Lower leg skin (tissue), 4 donors: ENCODE measurements at regions not wholly inside any gene's neighbourhood (a gene's known extent, or its start where the extent isn't known, plus 50 kb on each side); places are given as distances from the start of the nearest gene placed in this dataset.
"Not testable (repeated sequence)": the region's sequence is repeated elsewhere in the genome, so short reads cannot be mapped to it uniquely, and the experiment has no call there.

ENCODE experiments used
- DNase-seq, 2 donors: peaks; one replicate each; pipeline ENCODE4 v3.0.0-alpha.2; 2019; ENCODE audit warnings: low spot score in 2 of 2
- H3K4me3 ChIP-seq: fragments of 200-600 bp; sonication (generic); 2 replicates; pipeline ENCODE4 v1.5.1; 2017; ENCODE audit warnings: mild to moderate bottlenecking, low read depth; ENCODE audit not compliant: poor library complexity, severe bottlenecking
- POLR2A ChIP-seq, 2 donors: fragments of 450-650 bp; IDR thresholded peaks; one replicate each; pipeline ENCODE4 v1.6.1; 2016 to 2017; ENCODE audit warnings: antibody characterized with exemption in 2 of 2, mild to moderate bottlenecking in 1 of 2, moderate library complexity in 1 of 2
- WGBS, 2 donors: methylation state at CpG; one replicate each; pipeline ENCODE4 v1.1.5; 2018; 5-methylcytosine and 5-hydroxymethylcytosine counted together
- intact Hi-C: fragments of 100-400 bp; cut with DNase I; formaldehyde crosslinking; loops from one replicate; pipeline ENCODE4 v1.15.0; 2023; ENCODE audit warnings: low total_unique reads
- TF ChIP-seq, protein P1 (sequence below), 3 donors: fragments of 450-650 bp; IDR thresholded peaks; one replicate each; pipeline ENCODE4 v1.5.1; 2016; ENCODE audit warnings: antibody characterized with exemption in 3 of 3, mild to moderate bottlenecking in 3 of 3, moderate library complexity in 2 of 3

DNA sequence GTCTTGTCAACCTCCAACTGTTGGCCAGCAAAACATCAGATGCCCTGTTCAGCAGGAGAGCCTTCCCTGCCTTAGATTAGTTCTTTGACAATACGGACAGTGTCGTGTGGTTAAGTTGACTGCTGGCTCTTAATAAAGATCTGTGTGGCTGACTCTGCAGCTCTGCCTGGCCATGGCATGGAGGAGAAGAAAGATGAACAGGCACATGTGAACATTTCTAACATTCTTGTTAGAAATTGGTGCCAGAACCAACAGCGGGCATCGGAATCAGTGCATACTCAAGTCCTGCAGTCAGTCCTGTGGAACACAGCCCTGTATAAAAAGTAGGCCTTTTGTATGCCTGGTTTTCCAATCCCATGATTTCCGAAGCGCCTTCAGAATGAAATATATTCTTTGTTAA is 455.6 kb downstream of the POM121L12 start:
- 94 to 95% methylated on average over 6 of the region's 6 CpGs for WGBS, 2 donors
- TF ChIP-seq, protein P1, sequence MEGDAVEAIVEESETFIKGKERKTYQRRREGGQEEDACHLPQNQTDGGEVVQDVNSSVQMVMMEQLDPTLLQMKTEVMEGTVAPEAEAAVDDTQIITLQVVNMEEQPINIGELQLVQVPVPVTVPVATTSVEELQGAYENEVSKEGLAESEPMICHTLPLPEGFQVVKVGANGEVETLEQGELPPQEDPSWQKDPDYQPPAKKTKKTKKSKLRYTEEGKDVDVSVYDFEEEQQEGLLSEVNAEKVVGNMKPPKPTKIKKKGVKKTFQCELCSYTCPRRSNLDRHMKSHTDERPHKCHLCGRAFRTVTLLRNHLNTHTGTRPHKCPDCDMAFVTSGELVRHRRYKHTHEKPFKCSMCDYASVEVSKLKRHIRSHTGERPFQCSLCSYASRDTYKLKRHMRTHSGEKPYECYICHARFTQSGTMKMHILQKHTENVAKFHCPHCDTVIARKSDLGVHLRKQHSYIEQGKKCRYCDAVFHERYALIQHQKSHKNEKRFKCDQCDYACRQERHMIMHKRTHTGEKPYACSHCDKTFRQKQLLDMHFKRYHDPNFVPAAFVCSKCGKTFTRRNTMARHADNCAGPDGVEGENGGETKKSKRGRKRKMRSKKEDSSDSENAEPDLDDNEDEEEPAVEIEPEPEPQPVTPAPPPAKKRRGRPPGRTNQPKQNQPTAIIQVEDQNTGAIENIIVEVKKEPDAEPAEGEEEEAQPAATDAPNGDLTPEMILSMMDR (IDR thresholded peaks at IDR 0.05), result no peak
- TF ChIP-seq POLR2A (IDR thresholded peaks at IDR 0.05), result no peak
- intact Hi-C loops, result no loop called here
- H3K4me3 ChIP-seq, result no peak overlapping the region
- DNase-seq, result no peak

DNA sequence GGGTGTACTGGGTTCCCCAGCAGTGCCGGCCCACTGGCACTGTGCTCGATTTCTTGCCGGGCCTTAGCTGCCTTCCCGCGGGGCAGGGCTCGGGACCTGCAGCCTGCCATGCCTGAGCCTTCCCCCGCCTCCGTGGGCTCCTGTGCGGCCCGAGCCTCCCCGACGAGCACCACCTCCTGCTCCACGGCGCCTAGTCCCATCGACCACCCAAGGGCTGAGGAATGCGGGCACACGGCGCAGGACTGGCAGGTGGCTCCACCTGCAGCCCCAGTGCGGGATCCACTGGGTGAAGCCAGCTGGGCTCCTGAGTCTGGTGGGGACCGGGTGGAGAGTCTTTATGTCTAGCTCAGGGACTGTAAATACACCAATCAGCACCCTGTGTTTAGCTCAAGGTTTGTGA is 459.7 kb downstream of the POM121L12 start:
- DNase-seq, intact Hi-C loops, H3K4me3 ChIP-seq: not testable (repeated sequence)
- 97% methylated on average over 19 to 20 of the region's 20 CpGs for WGBS, 2 donors

DNA sequence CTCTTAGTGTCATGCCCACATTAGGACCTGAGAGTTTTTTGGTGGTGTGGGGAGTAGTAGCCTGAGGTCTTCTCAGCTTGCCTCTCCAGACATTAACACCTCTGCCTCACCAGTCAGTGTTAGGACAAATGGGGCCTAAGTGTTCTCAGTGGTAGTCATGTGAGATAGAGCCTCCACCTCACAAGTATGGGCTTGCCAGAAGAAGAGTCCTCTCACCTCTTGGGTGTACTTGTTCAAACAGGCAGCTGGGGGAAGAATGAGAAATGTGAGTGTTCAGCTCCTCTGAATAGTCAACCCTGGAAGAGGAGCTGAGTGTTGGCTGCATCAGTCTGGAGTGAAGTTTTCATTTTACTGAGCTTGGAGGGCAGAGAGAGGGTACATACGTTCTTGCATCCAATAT is 464.6 kb downstream of the POM121L12 start:
- WGBS, 2 donors, result 40 to 53% methylated on average over 1 of the region's 1 CpG
- H3K4me3 ChIP-seq, result no peak overlapping the region
- no peak for TF ChIP-seq POLR2A (IDR thresholded peaks at IDR 0.05)
- TF ChIP-seq, protein P1 (IDR thresholded peaks at IDR 0.05), result no peak
- intact Hi-C loops, result no loop called here
- no peak for DNase-seq

- H3K4me3 ChIP-seq, result no peak overlapping the region
- DNase-seq, result no peak
- 86 to 96% methylated on average over 3 of the region's 3 CpGs for WGBS, 2 donors
- intact Hi-C loops, result no loop called here
- TF ChIP-seq POLR2A (IDR thresholded peaks at IDR 0.05), result no peak
- TF ChIP-seq, protein P1 (IDR thresholded peaks at IDR 0.05), result no peak
Measured at GRCh38 chr7:53504914-53505313, 469.5 kb downstream of the POM121L12 start.

DNA sequence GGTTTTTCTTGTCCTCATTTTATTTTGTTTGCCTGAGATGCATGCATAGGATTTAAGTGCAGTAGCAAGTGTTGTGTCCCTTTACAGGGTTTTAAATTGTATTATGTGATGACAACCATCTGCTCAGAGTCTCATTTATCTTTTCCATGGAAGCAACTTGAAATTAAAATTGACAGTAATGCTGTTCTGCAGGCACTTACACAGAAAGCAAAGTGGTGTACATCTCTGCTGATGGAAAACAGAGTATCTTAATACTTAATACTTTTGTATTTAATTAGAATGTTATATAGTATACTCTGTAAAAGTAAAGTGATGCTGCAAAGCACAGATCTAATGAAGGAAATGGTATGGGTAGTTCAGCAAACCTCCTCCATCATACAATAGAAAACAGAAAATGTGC is 482.9 kb downstream of the POM121L12 start:
- intact Hi-C loops, result no loop called here
- no peak for DNase-seq

DNA sequence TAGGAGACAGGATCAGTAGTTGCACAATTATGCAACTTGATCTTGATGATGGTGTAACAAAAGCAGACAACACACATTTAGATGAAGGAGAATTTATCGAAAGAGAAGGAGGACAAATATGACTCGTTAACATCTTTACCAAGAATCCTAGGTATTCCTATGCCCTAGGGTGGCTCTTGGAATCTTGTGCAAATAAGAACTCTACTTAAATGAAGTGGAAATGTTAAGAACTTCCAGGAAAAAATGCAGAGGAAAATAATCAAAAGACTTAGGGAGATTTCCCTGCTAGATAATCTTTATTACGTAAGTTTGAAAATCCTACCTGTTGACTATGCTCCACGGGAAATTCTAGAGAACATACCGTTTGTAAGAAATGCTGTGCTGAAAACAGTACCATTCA is 485.4 kb downstream of the POM121L12 start:
- 71 to 79% methylated on average over 5 of the region's 5 CpGs for WGBS, 2 donors
- TF ChIP-seq, protein P1 (IDR thresholded peaks at IDR 0.05), result no peak
- no peak for TF ChIP-seq POLR2A (IDR thresholded peaks at IDR 0.05)
- intact Hi-C loops, result no loop called here
- H3K4me3 ChIP-seq, result no peak overlapping the region
- no peak for DNase-seq

More for the DNA sequence above, 482.9 kb downstream of the POM121L12 start:
- no peak overlapping the region for H3K4me3 ChIP-seq
- TF ChIP-seq POLR2A (IDR thresholded peaks at IDR 0.05), result no peak
- TF ChIP-seq, protein P1 (IDR thresholded peaks at IDR 0.05), result no peak
